ENCODE measurements at regions not wholly inside any gene's neighbourhood (a gene's known extent, or its start where the extent isn't known, plus 50 kb on each side); places are given as distances from the start of the nearest gene placed in this dataset.

DNA sequence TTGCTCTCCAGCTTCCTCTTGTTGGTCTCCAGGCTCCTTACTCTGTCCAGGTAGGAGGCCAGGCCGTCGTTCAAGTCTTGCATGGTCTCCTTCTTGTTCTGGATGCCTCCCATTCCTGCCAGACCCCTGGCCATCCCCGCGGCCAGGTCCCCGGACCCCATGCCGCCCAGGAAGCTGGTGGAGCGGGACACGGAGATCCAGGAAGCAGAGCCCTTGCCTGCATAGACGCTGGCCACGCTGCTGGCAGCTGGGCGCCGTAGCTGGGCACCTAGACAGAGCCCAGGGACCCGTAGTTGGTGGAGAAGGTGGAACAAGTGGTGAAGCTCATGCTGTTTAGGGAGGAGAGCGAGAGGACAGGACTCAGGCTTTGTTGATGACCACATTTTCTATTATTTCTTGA is 1584.0 kb upstream of the ACO1 start:
- TF ChIP-seq, protein P1, sequence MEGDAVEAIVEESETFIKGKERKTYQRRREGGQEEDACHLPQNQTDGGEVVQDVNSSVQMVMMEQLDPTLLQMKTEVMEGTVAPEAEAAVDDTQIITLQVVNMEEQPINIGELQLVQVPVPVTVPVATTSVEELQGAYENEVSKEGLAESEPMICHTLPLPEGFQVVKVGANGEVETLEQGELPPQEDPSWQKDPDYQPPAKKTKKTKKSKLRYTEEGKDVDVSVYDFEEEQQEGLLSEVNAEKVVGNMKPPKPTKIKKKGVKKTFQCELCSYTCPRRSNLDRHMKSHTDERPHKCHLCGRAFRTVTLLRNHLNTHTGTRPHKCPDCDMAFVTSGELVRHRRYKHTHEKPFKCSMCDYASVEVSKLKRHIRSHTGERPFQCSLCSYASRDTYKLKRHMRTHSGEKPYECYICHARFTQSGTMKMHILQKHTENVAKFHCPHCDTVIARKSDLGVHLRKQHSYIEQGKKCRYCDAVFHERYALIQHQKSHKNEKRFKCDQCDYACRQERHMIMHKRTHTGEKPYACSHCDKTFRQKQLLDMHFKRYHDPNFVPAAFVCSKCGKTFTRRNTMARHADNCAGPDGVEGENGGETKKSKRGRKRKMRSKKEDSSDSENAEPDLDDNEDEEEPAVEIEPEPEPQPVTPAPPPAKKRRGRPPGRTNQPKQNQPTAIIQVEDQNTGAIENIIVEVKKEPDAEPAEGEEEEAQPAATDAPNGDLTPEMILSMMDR (IDR thresholded peaks at IDR 0.05; ENCODE audit: low read length) = no peak
- TF ChIP-seq EZH2 (IDR thresholded peaks at IDR 0.05; ENCODE audit: borderline replicate concordance, low read length) = no peak
